ENCODE measurements at regions not wholly inside any gene's neighbourhood (a gene's known extent, or its start where the extent isn't known, plus 50 kb on each side); places are given as distances from the start of the nearest gene placed in this dataset.

DNA sequence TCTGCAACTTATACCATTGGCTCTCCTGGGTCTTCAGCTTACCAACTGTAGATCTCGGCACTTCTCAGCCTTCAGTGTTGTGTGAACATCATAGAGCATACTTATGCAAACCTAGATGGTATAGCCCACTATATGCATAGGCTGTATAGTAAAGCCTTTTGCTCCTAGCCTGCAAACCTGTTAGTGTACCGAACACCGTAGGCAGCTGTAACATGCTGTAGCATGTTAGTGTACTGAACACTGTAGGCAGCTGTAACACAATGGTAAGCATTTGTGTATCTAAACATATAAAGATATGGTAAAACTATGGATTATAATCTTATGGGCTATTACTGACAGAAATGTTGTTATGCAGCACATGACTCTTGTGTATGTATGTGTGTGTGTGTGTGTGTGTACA is 256.9 kb downstream of the WDR11 start:
- TF ChIP-seq, protein P1, sequence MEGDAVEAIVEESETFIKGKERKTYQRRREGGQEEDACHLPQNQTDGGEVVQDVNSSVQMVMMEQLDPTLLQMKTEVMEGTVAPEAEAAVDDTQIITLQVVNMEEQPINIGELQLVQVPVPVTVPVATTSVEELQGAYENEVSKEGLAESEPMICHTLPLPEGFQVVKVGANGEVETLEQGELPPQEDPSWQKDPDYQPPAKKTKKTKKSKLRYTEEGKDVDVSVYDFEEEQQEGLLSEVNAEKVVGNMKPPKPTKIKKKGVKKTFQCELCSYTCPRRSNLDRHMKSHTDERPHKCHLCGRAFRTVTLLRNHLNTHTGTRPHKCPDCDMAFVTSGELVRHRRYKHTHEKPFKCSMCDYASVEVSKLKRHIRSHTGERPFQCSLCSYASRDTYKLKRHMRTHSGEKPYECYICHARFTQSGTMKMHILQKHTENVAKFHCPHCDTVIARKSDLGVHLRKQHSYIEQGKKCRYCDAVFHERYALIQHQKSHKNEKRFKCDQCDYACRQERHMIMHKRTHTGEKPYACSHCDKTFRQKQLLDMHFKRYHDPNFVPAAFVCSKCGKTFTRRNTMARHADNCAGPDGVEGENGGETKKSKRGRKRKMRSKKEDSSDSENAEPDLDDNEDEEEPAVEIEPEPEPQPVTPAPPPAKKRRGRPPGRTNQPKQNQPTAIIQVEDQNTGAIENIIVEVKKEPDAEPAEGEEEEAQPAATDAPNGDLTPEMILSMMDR (conservative IDR thresholded peaks at IDR 0.05; ENCODE audit: control insufficient read depth, insufficient read depth, low read depth, low read length): no peak
- no peak overlapping the region for H3K4me3 ChIP-seq (ENCODE audit: control insufficient read depth, low read depth, low read length)
- DNase-seq (ENCODE audit: low read depth): no peak

DNA sequence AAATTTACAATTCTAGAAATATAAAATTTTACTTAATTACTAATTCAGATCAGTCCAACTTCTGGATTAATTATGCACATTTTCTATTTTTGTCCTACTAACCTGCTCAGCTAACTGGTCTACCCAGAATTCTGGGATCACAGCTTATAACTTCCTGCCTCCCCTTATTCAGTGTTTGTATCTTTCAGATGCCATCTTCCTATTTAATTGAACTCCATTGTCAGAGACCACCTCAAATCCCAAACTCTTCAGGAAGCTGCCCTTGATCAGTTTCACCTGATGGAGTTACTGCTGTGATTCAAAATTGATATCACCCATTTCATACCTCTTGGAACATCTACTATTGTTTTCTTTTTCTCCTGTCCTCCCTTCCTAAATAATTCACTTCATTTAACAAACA is 259.2 kb downstream of the WDR11 start:
- TF ChIP-seq, protein P1 (conservative IDR thresholded peaks at IDR 0.05; ENCODE audit: control insufficient read depth, insufficient read depth, low read depth, low read length): no peak
- DNase-seq (ENCODE audit: low read depth): no peak
- H3K4me3 ChIP-seq (ENCODE audit: control insufficient read depth, low read depth, low read length): no peak overlapping the region

DNA sequence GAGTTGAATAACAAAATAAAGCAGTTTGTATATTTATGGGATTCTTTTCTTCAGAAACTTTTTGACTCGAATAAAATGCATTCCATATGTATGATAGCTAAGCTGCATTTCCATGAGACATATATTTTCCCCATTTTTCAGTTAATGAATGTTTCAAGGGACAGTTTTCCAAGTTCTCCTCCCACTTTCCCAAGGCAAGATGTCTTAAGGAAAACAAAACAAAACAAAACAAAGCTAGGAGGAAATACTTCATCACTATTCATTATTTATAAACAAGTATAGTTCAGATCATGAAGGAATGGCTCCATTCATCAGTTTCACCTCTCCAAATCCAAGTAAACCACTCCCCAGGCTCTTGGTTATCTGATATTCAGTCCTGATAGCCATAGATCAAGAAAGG is 261.0 kb downstream of the WDR11 start:
- no peak overlapping the region for H3K4me3 ChIP-seq (ENCODE audit: control insufficient read depth, low read depth, low read length)
- no peak for DNase-seq (ENCODE audit: low read depth)
- TF ChIP-seq, protein P1 (conservative IDR thresholded peaks at IDR 0.05; ENCODE audit: control insufficient read depth, insufficient read depth, low read depth, low read length): no peak

GRCh38 chr10:121112579-121113384 is 261.6 kb downstream of the WDR11 start:
- no peak overlapping the region for H3K4me3 ChIP-seq (ENCODE audit: control insufficient read depth, low read depth, low read length)
- TF ChIP-seq, protein P1 (conservative IDR thresholded peaks at IDR 0.05; ENCODE audit: control insufficient read depth, insufficient read depth, low read depth, low read length): no peak
- no peak for DNase-seq (ENCODE audit: low read depth)

DNA sequence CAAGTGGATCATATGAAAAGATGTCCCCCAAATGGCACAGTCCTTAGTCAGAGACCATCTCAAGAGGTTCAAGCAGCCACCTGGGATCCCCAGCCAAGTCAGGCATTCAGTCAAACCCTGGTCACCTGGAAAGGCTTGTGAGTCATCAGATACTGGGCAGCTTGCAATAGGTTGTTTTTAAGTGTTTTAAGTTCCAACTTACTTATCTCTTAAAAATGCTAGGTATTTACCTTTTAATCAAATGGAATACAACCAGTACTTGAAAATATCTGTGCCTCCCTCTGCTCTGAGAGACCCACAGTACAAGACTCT is 262.2 kb downstream of the WDR11 start:
- TF ChIP-seq, protein P1 (conservative IDR thresholded peaks at IDR 0.05; ENCODE audit: control insufficient read depth, insufficient read depth, low read depth, low read length): no peak
- H3K4me3 ChIP-seq (ENCODE audit: control insufficient read depth, low read depth, low read length): no peak overlapping the region
- no peak for DNase-seq (ENCODE audit: low read depth)

DNA sequence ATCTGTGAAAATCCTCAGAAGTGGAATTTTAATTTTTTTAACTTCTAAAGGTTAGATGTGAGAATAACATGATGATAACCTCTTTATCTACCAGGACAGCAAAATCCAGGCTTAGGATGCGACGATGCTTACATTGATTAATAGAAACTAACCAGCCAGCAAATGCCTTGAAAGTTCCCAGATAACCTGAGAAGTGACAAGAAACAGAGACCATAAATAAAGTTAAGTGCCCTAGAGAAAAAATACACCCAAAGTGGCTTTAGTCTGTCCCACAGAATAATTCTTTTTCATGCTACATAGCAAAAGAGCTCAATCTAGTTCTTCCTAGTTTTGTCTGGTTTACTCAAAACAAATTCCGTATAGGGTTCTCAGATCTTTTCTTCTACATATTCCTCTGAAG is 262.7 kb downstream of the WDR11 start:
- TF ChIP-seq, protein P1 (conservative IDR thresholded peaks at IDR 0.05; ENCODE audit: control insufficient read depth, insufficient read depth, low read depth, low read length): no peak
- no peak overlapping the region for H3K4me3 ChIP-seq (ENCODE audit: control insufficient read depth, low read depth, low read length)
- no peak for DNase-seq (ENCODE audit: low read depth)

- no peak overlapping the region for H3K4me3 ChIP-seq (ENCODE audit: control insufficient read depth, low read depth, low read length)
- TF ChIP-seq, protein P1 (conservative IDR thresholded peaks at IDR 0.05; ENCODE audit: control insufficient read depth, insufficient read depth, low read depth, low read length): no peak
- DNase-seq (ENCODE audit: low read depth): no peak
These were observed 264.0 kb downstream of the WDR11 start for GRCh38 chr10:121115154-121115553.
